WTC11 (cell line): ENCODE measurements at regions not wholly inside any gene's neighbourhood (a gene's known extent, or its start where the extent isn't known, plus 50 kb on each side); places are given as distances from the start of the nearest gene placed in this dataset.
A peak's percentile ranks its signal among the peaks of the same experiment; 100 is the strongest.

Experiments
- ATAC-seq: fragments of 200-7000 bp; cut with Tn5 transposase; 2 replicates; pipeline ENCODE4 v1.10.0; 2021; ENCODE audit warnings: mild to moderate bottlenecking, moderate library complexity
- CTCF ChIA-PET: fragments of 300-600 bp; sonication (Branson Sonifier 250); formaldehyde crosslinking; loops from one replicate; lab custom pipeline; 2021; ENCODE audit warnings: antibody characterized with exemption; lab: Charles Lee
- POLR2A ChIA-PET: fragments of 350-600 bp; sonication (Branson Sonifier 250); formaldehyde crosslinking; loops from one replicate; lab custom pipeline; 2021; ENCODE audit warnings: antibody characterized with exemption; lab: Charles Lee
- DNase-seq: peaks from one replicate; pipeline ENCODE4 v3.0.0; 2021; ENCODE audit warnings: low spot score
- H3K27ac Mint-ChIP-seq: 2 replicates; pipeline ENCODE4 v1.8.0; 2021; ENCODE audit warnings: mixed read lengths
- H3K27me3 Mint-ChIP-seq: 2 replicates; pipeline ENCODE4 v1.8.0; 2021; ENCODE audit warnings: low read depth, mild to moderate bottlenecking, moderate library complexity, mixed read lengths
- H3K36me3 Mint-ChIP-seq: 2 replicates; pipeline ENCODE4 v1.8.0; 2021; ENCODE audit warnings: mixed read lengths
- H3K4me1 Mint-ChIP-seq: 2 replicates; pipeline ENCODE4 v1.8.0; 2022; ENCODE audit warnings: mixed read lengths
- H3K4me3 Mint-ChIP-seq: 2 replicates; pipeline ENCODE4 v1.8.0; 2021; ENCODE audit warnings: mild to moderate bottlenecking, moderate library complexity, mixed read lengths
- H3K9me3 Mint-ChIP-seq: 2 replicates; pipeline ENCODE4 v1.8.0; 2021; ENCODE audit warnings: mixed read lengths
- ATF1 ChIP-seq: sonication (generic); formaldehyde crosslinking; IDR thresholded peaks from 2 replicates; pipeline ENCODE4 v1.8.1; 2023; ENCODE audit warnings: mild to moderate bottlenecking, moderate library complexity, missing genetic modification reagents
- CBFB ChIP-seq: sonication (generic); formaldehyde crosslinking; IDR thresholded peaks from 2 replicates; pipeline ENCODE4 v1.8.1; 2022; ENCODE audit warnings: mild to moderate bottlenecking, low read depth, missing genetic modification reagents
- CDX4 ChIP-seq: fragments of 250-450 bp; sonication (Bioruptor Pico); IDR thresholded peaks from 2 replicates; pipeline ENCODE4 v1.9.0; 2021; ENCODE audit warnings: moderate library complexity, mild to moderate bottlenecking, inconsistent platforms, borderline replicate concordance
- CREB1 ChIP-seq: sonication (generic); formaldehyde crosslinking; IDR thresholded peaks from 2 replicates; pipeline ENCODE4 v1.8.0; 2023; ENCODE audit warnings: mild to moderate bottlenecking, missing genetic modification reagents
- E2F1 ChIP-seq: sonication (generic); formaldehyde crosslinking; IDR thresholded peaks from 2 replicates; pipeline ENCODE4 v1.8.0; 2022; ENCODE audit warnings: mild to moderate bottlenecking, missing genetic modification reagents
- ESRRA ChIP-seq: sonication (generic); formaldehyde crosslinking; IDR thresholded peaks from 2 replicates; pipeline ENCODE4 v1.8.1; 2022; ENCODE audit warnings: mild to moderate bottlenecking, missing genetic modification reagents, borderline replicate concordance
- FOXJ3 ChIP-seq: sonication (generic); formaldehyde crosslinking; IDR thresholded peaks from 2 replicates; pipeline ENCODE4 v1.9.0; 2021; ENCODE audit warnings: missing genetic modification reagents, mild to moderate bottlenecking, borderline replicate concordance
- FOXK1 ChIP-seq: sonication (generic); formaldehyde crosslinking; IDR thresholded peaks from 2 replicates; pipeline ENCODE4 v1.8.0; 2022; ENCODE audit warnings: mild to moderate bottlenecking, moderate library complexity, missing genetic modification reagents
- JAZF1 ChIP-seq: fragments of 250-450 bp; sonication (Bioruptor Pico); IDR thresholded peaks from 2 replicates; pipeline ENCODE4 v1.9.0; 2021; ENCODE audit warnings: moderate library complexity, mild to moderate bottlenecking, inconsistent platforms
- KAT7 ChIP-seq: sonication (generic); formaldehyde crosslinking; IDR thresholded peaks from 2 replicates; pipeline ENCODE4 v1.8.1; 2023; ENCODE audit warnings: missing genetic modification reagents, mild to moderate bottlenecking, borderline replicate concordance
- MAX ChIP-seq: sonication (generic); formaldehyde crosslinking; IDR thresholded peaks from 2 replicates; pipeline ENCODE4 v1.8.0; 2022; ENCODE audit warnings: mild to moderate bottlenecking, missing genetic modification reagents
- NR1H2 ChIP-seq: sonication (generic); formaldehyde crosslinking; IDR thresholded peaks from 2 replicates; pipeline ENCODE4 v1.9.0; 2021; ENCODE audit warnings: mild to moderate bottlenecking, moderate library complexity, missing genetic modification reagents
- NR2C2 ChIP-seq: sonication (generic); formaldehyde crosslinking; IDR thresholded peaks from 2 replicates; pipeline ENCODE4 v1.8.0; 2022; ENCODE audit warnings: mild to moderate bottlenecking, missing genetic modification reagents
- OVOL2 ChIP-seq: fragments of 250-450 bp; sonication (Bioruptor Pico); IDR thresholded peaks from 2 replicates; pipeline ENCODE4 v1.9.0; 2021; ENCODE audit warnings: mild to moderate bottlenecking, borderline replicate concordance
- PREB ChIP-seq: sonication (generic); formaldehyde crosslinking; IDR thresholded peaks from 2 replicates; pipeline ENCODE4 v1.8.1; 2022; ENCODE audit warnings: mild to moderate bottlenecking, missing genetic modification reagents, moderate library complexity, borderline replicate concordance
- SMAD3 ChIP-seq: sonication (generic); formaldehyde crosslinking; IDR thresholded peaks from 2 replicates; pipeline ENCODE4 v1.8.0; 2022; ENCODE audit warnings: missing genetic modification reagents, mild to moderate bottlenecking, borderline replicate concordance
- STAT6 ChIP-seq: sonication (generic); formaldehyde crosslinking; conservative IDR thresholded peaks from 2 replicates; pipeline ENCODE4 v1.8.1; 2023; ENCODE audit warnings: mild to moderate bottlenecking, low read depth, missing genetic modification reagents, moderate library complexity
- TEAD4 ChIP-seq: sonication (generic); formaldehyde crosslinking; IDR thresholded peaks from 2 replicates; pipeline ENCODE4 v1.8.0; 2022; ENCODE audit warnings: mild to moderate bottlenecking, missing genetic modification reagents
- TP53 ChIP-seq: sonication (generic); formaldehyde crosslinking; IDR thresholded peaks from 2 replicates; pipeline ENCODE4 v1.8.1; 2023; ENCODE audit warnings: mild to moderate bottlenecking, missing genetic modification reagents
- ZNF121 ChIP-seq: sonication (generic); formaldehyde crosslinking; IDR thresholded peaks from 2 replicates; pipeline ENCODE4 v1.8.0; 2023; ENCODE audit warnings: missing genetic modification reagents
- ZNF263 ChIP-seq: sonication (generic); formaldehyde crosslinking; IDR thresholded peaks from 2 replicates; pipeline ENCODE4 v1.8.1; 2022; ENCODE audit warnings: low read depth, mild to moderate bottlenecking, moderate library complexity, missing genetic modification reagents
- ZNF396 ChIP-seq: fragments of 250-450 bp; sonication (Bioruptor Pico); IDR thresholded peaks from 2 replicates; pipeline ENCODE4 v1.8.0; 2021; ENCODE audit warnings: mild to moderate bottlenecking, moderate library complexity, borderline replicate concordance

GRCh38 chr7:140263277-140263676, 86.5 kb upstream of the KDM7A start (continued):
- TF ChIP-seq OVOL2 (CRISPR knock-in tag) (no peak), PREB (no peak), E2F1 (no peak), JAZF1 (CRISPR knock-in tag) (no peak), ATF1 (CRISPR knock-in tag) (no peak)
- TF ChIP-seq, all 79 proteins: peak for 0

- no peak for DNase-seq
- Mint-ChIP-seq H3K4me3 (no peak overlapping the region), H3K36me3 (peaks cover 2% of the 10 kb centered on the region), H3K4me1 (no peaks in the 10 kb centered on the region), H3K9me3 (peaks cover 9% of the 10 kb centered on the region), H3K27me3 (no peaks in the 10 kb centered on the region; the same call in 1 of the 2 replicates), H3K27ac (no peak overlapping the region)
- POLR2A ChIA-PET = no interaction called here
- no peak for ATAC-seq
- CTCF ChIA-PET = no interaction called here
- no peak for TF ChIP-seq CDX4 (CRISPR knock-in tag)
- TF ChIP-seq ZNF121 = peak; percentile 81; the same call in 1 of the 2 replicates
Observed at GRCh38 chr7:140262242-140262903, 85.6 kb upstream of the KDM7A start.

- Mint-ChIP-seq H3K27me3 (no peaks in the 10 kb centered on the region; the same call in 1 of the 2 replicates), H3K4me3 (no peak overlapping the region), H3K4me1 (no peaks in the 10 kb centered on the region), H3K9me3 (peaks cover 17% of the 10 kb centered on the region), H3K36me3 (peaks cover 8% of the 10 kb centered on the region), H3K27ac (no peak overlapping the region)
- ATAC-seq = no peak
- POLR2A ChIA-PET = no interaction called here
- CTCF ChIA-PET = no interaction called here
- TF ChIP-seq SMAD3 (no peak), TP53 (no peak), KAT7 (CRISPR knock-in tag) (no peak), ZNF263 (CRISPR knock-in tag) (no peak), STAT6 (CRISPR knock-in tag) (no peak), FOXJ3 (no peak), TEAD4 (no peak), CREB1 (CRISPR knock-in tag) (no peak), ZNF396 (CRISPR knock-in tag) (no peak), MAX (CRISPR knock-in tag) (no peak), ESRRA (CRISPR knock-in tag) (no peak), PREB (no peak), CBFB (CRISPR knock-in tag) (no peak), NR1H2 (no peak), FOXK1 (CRISPR knock-in tag) (no peak), JAZF1 (CRISPR knock-in tag) (no peak), NR2C2 (CRISPR knock-in tag) (no peak)
- no peak for DNase-seq
Observed at GRCh38 chr7:140261522-140261921, 84.7 kb upstream of the KDM7A start.
